Heart right ventricle (tissue), 16 donors: ENCODE measurements at regions not wholly inside any gene's neighbourhood (a gene's known extent, or its start where the extent isn't known, plus 50 kb on each side); places are given as distances from the start of the nearest gene placed in this dataset.

Experiments
- ATAC-seq, 8 donors: fragments of 200-7000 bp; cut with Tn5 transposase; one replicate each; pipeline ENCODE4 v1.9.1; 2020; ENCODE audit warnings: mild to moderate bottlenecking in 8 of 8, moderate library complexity in 8 of 8, moderate number of reproducible peaks in 1 of 8
- DNase-seq, 2 donors: peaks; one replicate each; pipeline ENCODE4 v3.0.0-alpha.2; 2020
- H3K27ac ChIP-seq, 10 donors: fragments of 200-600 bp; sonication (generic) in 2 of 10; one replicate each; pipeline versions ENCODE4 v1.5.0 to v1.8.0; 2020 to 2022; ENCODE audit warnings: mild to moderate bottlenecking in 3 of 10
- H3K27me3 ChIP-seq, 7 donors: fragments of 200-600 bp; one replicate each; pipeline ENCODE4 v1.8.0; 2021 to 2022; ENCODE audit warnings: mild to moderate bottlenecking in 2 of 7
- H3K36me3 ChIP-seq, 9 donors: fragments of 200-600 bp; sonication (generic) in 1 of 9; one replicate each; pipeline versions ENCODE4 v1.5.0 to v1.8.0; 2020 to 2022; ENCODE audit warnings: mild to moderate bottlenecking in 2 of 9
- H3K4me1 ChIP-seq, 9 donors: fragments of 200-600 bp; sonication (generic) in 1 of 9; one replicate each; pipeline versions ENCODE4 v1.5.0 to v1.8.0; 2020 to 2022; ENCODE audit warnings: mild to moderate bottlenecking in 4 of 9
- H3K4me3 ChIP-seq, 10 donors: fragments of 200-600 bp; sonication (generic) in 2 of 10; one replicate each; pipeline versions ENCODE4 v1.5.0 to v1.8.0; 2020 to 2022; ENCODE audit warnings: mild to moderate bottlenecking in 7 of 10, moderate library complexity in 2 of 10
- H3K9me3 ChIP-seq, 11 donors: fragments of 200-600 bp in 10 of 11; sonication (generic) in 2 of 11; one replicate each; pipeline versions ENCODE4 v1.5.0 to v1.8.0; 2013 to 2022; ENCODE audit warnings: mild to moderate bottlenecking in 2 of 11, control low read depth in 1 of 11, moderate library complexity in 1 of 11
- CTCF ChIP-seq, 9 donors: fragments of 200-600 bp; sonication (generic) in 2 of 9; IDR thresholded peaks; one replicate each; pipeline versions ENCODE4 v1.5.0 to v1.8.0; 2021 to 2022; ENCODE audit warnings: antibody characterized with exemption in 9 of 9, mild to moderate bottlenecking in 5 of 9, moderate library complexity in 1 of 9
- WGBS, 2 donors: extraction: QIAGEN DNeasy Blood & Tissue Kit; methylation state at CpG; one replicate each; pipeline ENCODE4 v1.1.7; 2013; ENCODE audit warnings: inconsistent platforms in 1 of 2; 5-methylcytosine and 5-hydroxymethylcytosine counted together
- intact Hi-C, 10 donors: fragments of 100-400 bp; cut with DNase I; formaldehyde crosslinking; loops; one replicate each; pipeline versions ENCODE4 v1.11.1 to v1.14.2; 2022
- donor health status: Arrhythmogenic right ventricular cardiomyopathy.
- donor health status: ischemic (EF 13 %, LVEDD 7.1; RV severe dilation, severe dysfunction).
- donor health status: healthy with polysubstance abuse.
- donor health status: DM: no; HTN: yes; CAD: no.
- donor health status: DM: no; HTN: no; CAD: no.
- donor health status: ischemic (EF 25% LVEDD 6.9; RV normal size, moderate dysfunction).
- donor health status: ischemic (EF 25% LVEDD 5.7; RV mildly dilated, moderate dysfunction).
- donor health status: healthy.
- donor health status: DM: yes; HTN: yes; CAD: no.
- donor health status: Ischemic cardiomyopathy.
- donor health status: ischemic (EF 35%, LVEDD 5.7; RV mildly dilated, moderate dysfunction).
- donor health status: nonischemic (EF 11% LVEDD 7.7; RV severe dilation, severe dysfunction).
- donor health status: DM: yes; HTN: yes; CAD: no.
- donor health status: PGD.
- donor health status: ischemic (EF 29% LVEDD 5.4; RV normal size, mild dysfunction).
- donor health status: nonischemic (EF 23%, LVEDD 6.1; RV moderate dilation, normal function).

GRCh38 chr1:117782056-117782455, 147.4 kb downstream of the GDAP2 start:
- ATAC-seq, result peak in 7 of 8 donors; percentile 41 to 96 (median 75)

GRCh38 chr1:117783606-117784396, 145.6 kb downstream of the GDAP2 start:
- DNase-seq (no peak), ATAC-seq (no peak)
- H3K36me3 ChIP-seq, result no peaks in the 10 kb centered on the region
- no peak overlapping the region for H3K27ac ChIP-seq
- intact Hi-C loops, result no loop called here
- H3K9me3 ChIP-seq, result no peaks in the 10 kb centered on the region
- no peaks in the 10 kb centered on the region for H3K27me3 ChIP-seq
- 72 to 78% methylated on average over 4 of the region's 4 CpGs for WGBS, 2 donors
- peaks cover 0 to 19% (median 6%) of the 10 kb centered on the region in 9 donors for H3K4me1 ChIP-seq
- H3K4me3 ChIP-seq, result no peak overlapping the region
- TF ChIP-seq CTCF (IDR thresholded peaks at IDR 0.05), result no peak

More at GRCh38 chr1:117782056-117782455, 147.4 kb downstream of the GDAP2 start:
- 25 to 44% methylated on average over 4 of the region's 4 CpGs for WGBS, 2 donors
- Histone ChIP-seq H3K27ac (no peak overlapping the region), H3K27me3 (no peaks in the 10 kb centered on the region), H3K9me3 (no peaks in the 10 kb centered on the region), H3K4me1 (peaks cover 0 to 19% (median 6%) of the 10 kb centered on the region in 9 donors), H3K4me3 (no peak overlapping the region), H3K36me3 (no peaks in the 10 kb centered on the region)
- no peak for DNase-seq
- intact Hi-C loops, result no loop called here
- no peak for TF ChIP-seq CTCF (IDR thresholded peaks at IDR 0.05)

- Histone ChIP-seq H3K4me3 (no peak overlapping the region), H3K9me3 (no peaks in the 10 kb centered on the region), H3K36me3 (no peaks in the 10 kb centered on the region), H3K27me3 (no peaks in the 10 kb centered on the region), H3K27ac (no peak overlapping the region), H3K4me1 (no peaks in the 10 kb centered on the region)
- no peak for ATAC-seq
- intact Hi-C loops, result no loop called here
- no peak for TF ChIP-seq CTCF (IDR thresholded peaks at IDR 0.05)
- no peak for DNase-seq
- 35 to 39% methylated on average over 5 of the region's 5 CpGs for WGBS, 2 donors
Measured at GRCh38 chr1:117788014-117788413, 141.4 kb downstream of the GDAP2 start.

GRCh38 chr1:117793413-117793812, 136.0 kb downstream of the GDAP2 start:
- Histone ChIP-seq H3K36me3 (no peaks in the 10 kb centered on the region), H3K4me3 (no peak overlapping the region), H3K27ac (peak overlapping the region in 6 of 10 donors; percentile 1 to 69 (median 58)), H3K9me3 (no peaks in the 10 kb centered on the region), H3K4me1 (peaks cover 2 to 32% (median 22%) of the 10 kb centered on the region in 9 donors), H3K27me3 (no peaks in the 10 kb centered on the region)
- DNase-seq (no peak), ATAC-seq (no peak)
- no peak for TF ChIP-seq CTCF (IDR thresholded peaks at IDR 0.05)
- 79 to 82% methylated on average over 4 of the region's 4 CpGs for WGBS, 2 donors
- intact Hi-C loops, result no loop called here
